HL-60/S4 treated with phorbol 12-myristate 13-acetate at 8.2 ng/mL for 4 days and 3 days (cell line): ENCODE measurements at regions not wholly inside any gene's neighbourhood (a gene's known extent, or its start where the extent isn't known, plus 50 kb on each side); places are given as distances from the start of the nearest gene placed in this dataset.
"Not testable (repeated sequence)": the region's sequence is repeated elsewhere in the genome, so short reads cannot be mapped to it uniquely, and the experiment has no call there.

Experiments used
- in situ Hi-C: fragments of 300-500 bp; cut with MboI; formaldehyde crosslinking; loops from 2 replicates; pipeline ENCODE4 v1.15.0; 2022; ENCODE audit warnings: low sequenced_read_pairs

DNA sequence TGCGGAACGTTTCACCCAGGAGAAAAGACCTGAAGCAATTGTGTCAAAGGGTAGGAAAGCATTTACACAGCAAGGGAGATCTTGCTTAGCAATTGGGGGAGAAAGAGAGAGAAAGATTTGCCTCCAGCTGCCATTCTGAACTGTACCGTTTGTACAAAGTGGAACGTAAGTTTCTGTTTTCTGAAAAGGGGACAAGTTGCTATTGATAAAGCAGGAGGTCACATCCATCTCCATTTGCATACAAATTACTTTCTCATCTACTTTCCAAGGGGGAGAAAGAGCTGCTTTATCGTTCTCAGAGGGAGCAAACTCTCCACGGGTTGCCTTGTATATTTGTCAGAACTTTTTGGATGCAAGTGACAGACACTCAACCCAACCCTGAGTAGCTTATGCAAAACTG, 92.0 kb upstream of the CARD11 start:
- in situ Hi-C loops: no loop called here

DNA sequence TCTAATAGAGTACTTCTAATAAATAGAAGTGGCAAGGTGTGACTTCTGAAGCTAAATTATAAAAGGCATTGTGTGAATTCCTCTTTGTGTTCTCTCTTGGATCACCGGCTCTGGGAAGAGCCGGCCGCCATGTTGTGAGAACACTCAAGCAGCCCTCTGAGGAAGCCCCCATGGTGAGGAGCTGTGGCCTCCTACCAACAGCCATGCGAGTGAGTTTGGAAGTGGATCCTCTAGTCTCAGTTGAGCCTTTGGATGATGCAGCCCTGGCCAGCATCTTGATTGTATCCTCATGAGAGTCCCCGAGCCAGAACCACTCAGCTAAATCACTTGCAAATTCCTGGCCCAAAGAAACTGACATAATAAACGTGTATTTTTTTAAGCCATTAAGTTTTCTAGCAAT, 94.5 kb upstream of the CARD11 start:
- in situ Hi-C loops: no loop called here

DNA sequence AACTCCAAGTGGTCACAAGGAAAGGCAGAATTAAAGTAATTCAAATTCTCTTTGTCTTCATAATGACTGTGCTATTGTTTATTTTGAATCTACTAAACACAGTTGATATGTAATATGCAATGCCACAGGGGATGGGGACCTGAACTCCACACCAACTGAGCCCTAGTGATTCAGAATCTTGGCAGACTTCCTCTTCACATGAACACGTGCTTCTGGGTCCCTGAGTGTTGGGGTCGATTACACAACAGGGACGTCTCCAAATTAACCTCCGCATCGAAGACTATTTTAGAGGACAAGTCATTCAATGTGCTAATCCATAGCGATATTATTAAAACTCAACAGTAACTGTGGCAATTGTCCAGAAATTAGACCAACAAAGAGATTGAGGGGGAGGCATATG, 95.3 kb upstream of the CARD11 start:
- in situ Hi-C loops: no loop called here

DNA sequence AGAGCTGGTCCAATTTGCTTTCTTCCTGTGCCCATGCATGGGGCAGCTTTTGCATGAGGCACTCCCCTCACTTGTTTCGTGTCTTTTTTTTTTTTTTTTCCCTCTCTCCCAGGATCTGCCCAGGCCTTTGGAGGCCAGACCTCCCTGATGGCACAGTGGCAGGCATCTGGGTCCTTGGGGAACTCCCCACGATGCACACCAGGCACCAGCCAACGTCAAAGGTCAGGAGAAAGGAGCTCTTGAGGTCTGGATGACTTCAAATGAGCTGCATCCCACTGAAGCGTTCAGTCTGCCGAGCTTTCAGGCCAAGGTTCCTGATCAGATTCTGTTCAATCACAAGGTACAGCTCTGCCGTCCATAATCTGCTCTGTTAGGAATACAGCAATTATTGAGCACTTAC, 97.2 kb upstream of the CARD11 start:
- in situ Hi-C loops: no loop called here

DNA sequence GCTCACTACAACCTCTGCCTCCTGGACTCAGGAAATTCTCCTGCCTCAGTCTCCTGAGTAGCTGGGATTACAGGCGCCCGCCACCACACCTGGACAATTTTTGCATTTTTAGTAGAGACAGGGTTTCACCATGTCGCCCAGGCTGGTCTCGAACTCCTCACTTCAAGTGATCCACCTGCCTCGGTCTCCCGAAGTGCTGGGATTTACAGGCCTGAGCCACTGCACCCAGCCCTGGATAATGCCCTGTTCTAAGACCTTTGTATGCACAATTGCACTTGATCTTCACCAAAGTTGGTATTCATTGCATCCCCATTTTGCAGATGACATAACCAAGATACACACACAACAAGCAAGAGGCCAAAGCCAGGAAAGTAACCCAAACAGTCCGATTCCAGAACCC, 97.7 kb upstream of the CARD11 start:
- in situ Hi-C loops: no loop called here

DNA sequence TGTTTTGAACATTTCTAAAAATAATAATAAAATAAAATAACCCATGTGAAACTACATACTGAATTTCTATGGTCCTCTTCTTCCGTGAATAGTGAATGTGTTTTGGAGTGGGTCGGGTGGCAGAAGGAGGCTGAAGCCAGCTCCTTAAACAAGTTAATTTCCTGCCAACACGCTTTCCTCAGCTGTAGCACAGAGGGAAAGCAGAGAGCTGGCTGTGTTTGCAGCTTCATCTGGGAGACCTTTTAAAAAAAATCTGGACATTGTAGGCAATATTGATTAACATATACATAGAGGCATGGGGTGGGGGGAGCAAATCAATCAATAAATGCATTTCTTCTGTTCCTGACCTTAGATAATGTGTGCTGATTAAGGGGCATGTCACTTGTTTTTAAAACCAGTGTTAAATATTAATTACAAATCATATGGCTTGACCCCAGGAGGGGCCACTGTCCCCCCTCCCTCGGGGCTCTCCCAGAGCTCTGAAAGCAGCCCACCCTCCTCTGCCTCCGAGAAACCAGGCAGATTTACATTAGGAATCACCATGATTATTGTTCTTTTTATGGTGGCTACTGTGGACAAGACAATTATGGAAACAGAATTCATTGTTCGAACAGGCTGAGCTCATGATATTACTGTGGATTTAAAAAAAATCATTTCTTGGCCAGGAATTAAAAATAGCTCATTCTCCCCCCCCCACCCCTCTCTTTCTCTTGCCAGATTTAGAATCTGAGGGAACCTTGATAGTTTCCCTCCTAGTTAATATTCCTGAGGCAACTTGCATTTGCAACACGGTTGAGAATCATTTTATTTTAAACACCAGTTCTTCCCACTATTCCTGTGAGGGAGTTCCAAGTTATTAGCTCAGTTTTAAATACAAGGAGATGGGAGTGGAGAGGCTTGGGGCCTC, 100.5 kb upstream of the CARD11 start:
- in situ Hi-C loops: no loop called here

DNA sequence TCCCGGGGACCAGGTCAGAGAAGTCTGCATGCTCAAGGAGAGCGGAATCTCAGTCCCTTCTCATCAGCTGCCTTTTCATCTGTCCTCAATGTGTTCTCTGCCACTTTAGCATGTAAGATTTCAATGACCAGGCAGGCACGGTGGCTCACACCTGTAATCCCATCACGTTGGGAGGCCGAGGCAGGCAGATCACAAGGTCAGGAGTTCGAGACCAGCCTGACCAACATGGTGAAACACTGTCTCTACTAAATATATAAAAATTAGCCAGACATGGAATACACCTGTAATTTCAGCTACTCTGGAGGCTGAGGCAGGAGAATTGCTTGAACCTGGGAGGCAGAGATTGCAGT, 101.1 kb upstream of the CARD11 start:
- in situ Hi-C loops: not testable (repeated sequence)

DNA sequence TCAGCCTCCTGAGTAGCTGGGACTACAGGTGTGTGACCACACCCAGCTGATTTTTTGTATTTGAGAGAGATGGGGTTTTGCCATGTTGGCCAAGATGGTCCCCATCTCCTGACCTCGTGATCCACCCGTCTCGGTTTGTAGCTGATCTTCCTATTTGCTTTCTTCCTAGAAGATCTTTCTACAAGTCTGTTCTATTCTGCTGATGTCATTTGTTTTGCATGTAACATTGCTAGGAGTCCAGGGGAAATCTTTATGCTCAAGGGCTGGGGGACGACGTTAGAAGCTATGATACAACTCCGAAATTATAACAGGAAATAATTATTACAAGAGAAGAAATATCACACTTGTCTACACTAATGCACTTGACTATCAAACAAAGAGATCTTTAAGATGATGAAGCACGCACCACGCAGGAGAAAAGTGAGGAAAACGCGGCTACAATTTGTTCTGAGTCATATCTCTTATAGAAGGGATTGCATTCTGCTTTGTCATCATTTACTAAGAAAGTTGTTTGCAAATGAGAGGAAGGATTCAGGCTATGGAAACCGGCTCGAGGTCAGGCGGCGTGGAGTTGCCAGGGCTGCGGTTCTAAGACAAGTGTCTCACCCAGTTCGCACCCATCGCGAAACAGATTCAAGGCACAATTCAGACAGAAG, 103.0 kb upstream of the CARD11 start:
- in situ Hi-C loops: no loop called here

DNA sequence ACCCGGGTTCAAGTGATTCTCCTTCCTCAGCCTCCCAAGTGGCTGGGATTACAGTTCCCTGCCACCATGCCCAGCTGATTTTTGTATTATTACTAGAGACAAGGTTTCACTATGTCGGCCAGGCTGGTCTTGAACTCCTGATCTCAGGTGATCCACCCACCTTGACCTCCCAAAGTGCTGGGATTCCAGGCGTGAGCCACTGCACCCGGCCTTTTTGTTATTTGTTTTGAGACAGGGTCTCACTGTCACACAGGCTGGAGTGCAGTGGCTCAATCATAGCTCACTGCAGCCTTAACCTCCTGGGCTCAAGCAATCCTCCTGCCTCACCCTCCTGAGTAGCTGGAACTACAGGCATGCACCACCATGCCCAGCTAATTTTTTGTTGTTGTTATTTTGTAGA, 104.8 kb upstream of the CARD11 start:
- in situ Hi-C loops: not testable (repeated sequence)

DNA sequence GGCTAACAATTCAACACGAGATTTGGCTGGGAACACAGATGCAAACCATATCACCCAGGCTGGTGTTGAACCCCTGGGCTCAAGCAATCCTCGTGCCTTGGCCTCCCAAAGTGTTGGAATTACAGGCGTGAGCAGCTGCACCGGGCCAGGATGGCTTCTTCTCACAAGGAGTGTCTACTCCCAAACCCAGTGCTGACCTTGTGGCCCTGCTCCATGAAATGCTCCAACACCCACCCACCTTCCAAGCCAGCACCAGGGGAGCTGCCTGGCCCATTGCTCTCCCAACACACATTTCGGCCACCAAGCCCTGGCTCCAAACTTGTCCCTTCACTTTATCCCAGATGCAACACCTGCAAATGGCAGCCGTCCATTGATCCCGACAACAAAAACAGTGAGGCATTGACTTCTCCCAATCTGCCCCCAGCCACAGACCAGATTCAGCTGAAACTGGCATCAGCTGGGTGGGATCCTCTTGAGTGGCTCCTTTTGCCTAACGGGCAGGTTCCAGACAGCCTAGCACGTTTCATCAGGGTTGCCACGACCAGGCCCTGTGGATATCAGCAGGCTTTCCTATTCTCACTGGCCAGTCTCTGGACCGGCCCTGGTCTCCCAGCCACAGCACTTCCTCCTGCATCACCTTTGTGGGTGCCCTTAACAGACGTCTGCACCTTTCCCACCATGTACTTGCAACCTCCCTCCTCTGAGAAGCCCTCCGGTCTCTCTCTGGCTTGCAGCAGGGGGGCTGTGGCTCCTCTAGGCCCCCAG, 105.7 kb upstream of the CARD11 start:
- in situ Hi-C loops: no loop called here

DNA sequence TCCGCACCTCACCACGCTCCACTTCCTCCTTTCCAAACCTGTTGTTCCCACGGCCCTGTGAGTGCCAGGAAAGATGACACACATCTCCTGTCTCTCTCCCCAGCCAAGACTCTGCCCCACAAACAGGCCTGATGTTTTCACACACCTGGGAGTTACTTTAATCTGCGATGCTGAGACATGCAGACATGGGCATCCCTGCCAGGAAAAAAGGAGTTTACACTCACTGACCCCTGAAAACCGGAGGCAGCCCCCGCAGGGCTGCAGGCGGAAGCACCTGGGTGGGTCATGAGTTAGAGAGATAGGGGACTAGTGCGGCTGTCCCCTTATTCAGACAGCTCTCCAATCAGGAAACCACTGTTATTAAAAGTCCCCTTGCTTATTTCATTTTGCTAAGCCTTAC, 106.4 kb upstream of the CARD11 start:
- in situ Hi-C loops: loop anchor here (25.0 kb wide), 1 partner anchor 263 kb away; no protein-coding TSS in a partner anchor

DNA sequence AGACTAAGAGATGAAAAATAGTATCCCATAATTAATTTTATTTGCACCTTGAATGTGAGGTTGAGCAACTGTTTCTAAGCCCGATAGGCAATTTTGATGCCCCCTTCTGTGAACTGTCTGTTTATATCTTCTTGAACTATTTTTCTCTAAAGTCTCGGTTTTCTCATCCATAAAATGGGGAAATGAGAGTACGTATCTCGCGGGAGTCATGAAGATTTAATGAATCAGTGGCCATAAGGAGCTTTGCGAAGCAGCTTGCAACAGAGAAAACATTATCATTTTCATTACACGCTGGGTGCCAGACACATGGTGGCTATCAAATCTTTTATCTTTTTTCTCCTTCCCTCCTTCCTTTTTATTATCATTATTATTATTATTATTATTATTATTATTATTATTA, 108.1 kb upstream of the CARD11 start:
- in situ Hi-C loops: loop anchor here (25.0 kb wide), 1 partner anchor 264 kb away; no protein-coding TSS in a partner anchor

DNA sequence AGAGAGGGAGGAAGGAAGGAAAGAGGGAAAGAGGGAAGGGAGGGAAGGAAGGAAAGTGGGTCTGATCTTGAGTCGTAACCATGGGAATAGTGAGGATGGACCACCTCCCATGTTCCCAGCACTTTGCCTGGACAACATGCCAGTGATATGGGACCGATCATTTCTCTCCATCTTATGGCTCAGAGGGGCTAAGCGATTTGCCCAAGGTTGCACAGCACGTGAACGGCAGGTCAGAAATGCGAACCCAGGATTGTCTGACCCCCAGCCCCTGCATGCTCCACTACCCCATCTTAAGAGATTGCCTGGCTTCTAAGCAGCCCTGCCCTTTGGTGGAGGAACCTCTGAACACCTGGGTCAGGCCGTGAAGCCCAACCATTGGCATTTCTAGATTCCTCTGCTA, 109.0 kb upstream of the CARD11 start:
- in situ Hi-C loops: loop anchor here (25.0 kb wide), 1 partner anchor 265 kb away; no protein-coding TSS in a partner anchor

DNA sequence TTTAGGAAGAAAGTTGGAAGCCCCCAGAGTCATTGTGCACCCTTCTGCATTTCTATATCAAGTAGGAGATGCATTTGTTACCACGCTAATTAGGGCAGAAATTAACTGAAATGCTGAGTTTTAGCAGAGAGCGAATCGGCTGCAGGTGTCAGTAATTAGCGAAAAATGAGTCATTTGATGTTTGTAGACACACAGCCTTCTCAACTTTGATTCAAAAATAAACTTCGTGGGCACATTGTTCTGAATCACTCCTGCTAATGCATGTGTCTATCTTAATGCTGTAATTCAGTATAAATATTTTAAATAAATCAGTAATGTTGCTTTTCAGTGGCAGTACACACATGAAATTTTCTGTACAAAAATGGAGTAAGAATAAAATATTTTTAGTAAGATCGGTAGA, 109.5 kb upstream of the CARD11 start:
- in situ Hi-C loops: loop anchor here (25.0 kb wide), 1 partner anchor 266 kb away; no protein-coding TSS in a partner anchor

DNA sequence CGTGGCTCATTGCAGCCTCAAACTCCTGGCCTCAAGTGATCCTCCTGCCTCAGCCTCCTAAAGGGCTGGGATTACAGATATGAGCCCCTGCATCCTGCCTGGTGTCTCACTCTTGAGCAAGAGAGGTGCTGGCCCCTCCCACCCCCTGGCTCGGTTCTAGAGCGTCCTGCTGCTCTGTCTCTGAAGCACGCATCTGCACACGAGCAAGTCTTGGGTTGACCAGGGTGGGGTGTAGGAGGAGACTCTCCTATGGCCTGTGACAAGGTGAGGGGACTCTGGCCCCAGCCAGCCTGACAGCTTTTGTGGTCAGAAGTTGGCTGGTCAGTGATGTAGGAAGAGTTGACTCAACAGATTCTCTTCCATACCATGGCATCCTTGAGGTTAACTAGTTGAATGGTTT, 110.7 kb upstream of the CARD11 start:
- in situ Hi-C loops: loop anchor here (25.0 kb wide), 1 partner anchor 267 kb away; no protein-coding TSS in a partner anchor

DNA sequence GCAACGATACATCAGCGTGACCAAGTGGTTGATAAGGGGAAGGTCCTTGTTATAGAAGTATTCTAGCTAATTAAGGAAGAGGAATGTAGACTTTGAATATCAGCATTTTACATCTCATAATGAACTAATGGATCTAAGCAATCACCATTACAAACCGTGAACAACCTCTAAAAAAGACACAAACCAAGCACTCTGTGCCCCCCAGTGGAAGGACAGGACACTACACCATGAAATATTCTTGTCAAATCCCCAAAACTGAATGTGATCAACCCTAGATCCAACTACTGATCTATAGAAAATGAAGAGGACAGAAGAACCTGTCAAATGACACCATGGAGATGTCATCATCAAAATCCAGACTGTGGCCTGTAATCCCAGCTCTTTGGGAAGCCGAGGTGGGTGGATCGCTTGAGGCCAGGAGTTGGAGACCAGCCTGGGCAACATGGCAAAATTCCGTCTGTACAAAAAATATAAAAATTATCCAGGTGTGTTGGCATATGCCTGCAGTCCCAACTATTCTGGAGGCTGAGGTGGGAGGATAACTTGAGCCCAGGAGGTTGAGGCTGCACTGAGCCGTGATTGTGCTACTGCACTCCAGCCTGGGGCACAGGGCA, 111.3 kb upstream of the CARD11 start:
- in situ Hi-C loops: loop anchor here (25.0 kb wide), 1 partner anchor 268 kb away; no protein-coding TSS in a partner anchor

DNA sequence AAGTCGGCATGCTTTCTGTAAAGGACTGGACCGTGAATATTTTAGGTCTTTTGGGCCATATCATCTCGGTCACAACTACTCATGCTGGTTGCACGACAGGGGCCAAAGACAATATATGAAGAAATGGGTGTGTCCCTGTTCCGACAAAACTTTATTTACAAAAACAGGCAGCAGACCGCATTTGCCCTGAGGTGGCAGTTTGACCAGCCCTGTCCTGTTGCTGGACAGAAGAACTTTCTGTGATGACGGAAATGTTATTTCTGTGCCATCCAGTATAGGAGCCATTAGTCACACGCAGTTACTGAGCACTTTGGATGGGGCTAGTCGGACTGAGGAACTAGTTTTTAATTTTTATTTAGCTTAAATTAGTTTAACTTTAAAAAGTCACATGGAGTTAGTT, 112.8 kb upstream of the CARD11 start:
- in situ Hi-C loops: loop anchor here (25.0 kb wide), 1 partner anchor 269 kb away; no protein-coding TSS in a partner anchor

DNA sequence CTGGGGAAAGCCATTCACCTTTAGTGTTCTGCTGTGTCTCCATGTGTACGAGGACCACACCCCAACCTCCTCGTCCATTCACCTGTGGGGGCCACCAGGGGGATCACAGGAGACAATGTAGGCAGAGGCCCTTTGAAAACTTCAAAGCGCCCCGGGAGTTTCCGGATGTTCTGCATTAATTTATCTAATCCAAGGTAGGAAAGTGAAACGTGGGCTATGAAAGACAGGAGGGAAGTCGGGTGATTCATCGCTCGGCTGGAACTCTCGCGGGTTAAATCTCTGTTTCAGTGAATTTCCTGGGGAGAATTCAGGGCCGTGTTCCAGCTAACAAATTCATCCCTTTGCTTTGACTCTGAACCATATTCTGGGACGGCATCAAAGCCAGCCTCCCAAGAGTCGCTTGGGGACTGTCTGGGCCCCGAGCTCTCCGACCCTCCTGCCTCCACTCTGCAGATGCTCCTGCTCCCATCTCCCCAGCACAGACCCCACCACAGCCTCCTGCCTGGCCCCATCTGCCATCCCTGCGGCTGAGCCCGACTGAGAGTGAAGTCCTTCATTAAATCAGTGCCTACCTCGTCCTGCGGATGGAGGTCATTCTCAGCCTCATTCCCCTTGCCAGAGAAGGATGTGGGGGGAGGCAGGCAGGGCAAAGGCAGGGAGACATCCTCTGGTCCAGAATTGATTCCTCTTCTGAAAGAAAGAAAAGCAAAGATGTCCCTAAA, 114.1 kb upstream of the CARD11 start:
- in situ Hi-C loops: loop anchor here (25.0 kb wide), 1 partner anchor 270 kb away; no protein-coding TSS in a partner anchor

DNA sequence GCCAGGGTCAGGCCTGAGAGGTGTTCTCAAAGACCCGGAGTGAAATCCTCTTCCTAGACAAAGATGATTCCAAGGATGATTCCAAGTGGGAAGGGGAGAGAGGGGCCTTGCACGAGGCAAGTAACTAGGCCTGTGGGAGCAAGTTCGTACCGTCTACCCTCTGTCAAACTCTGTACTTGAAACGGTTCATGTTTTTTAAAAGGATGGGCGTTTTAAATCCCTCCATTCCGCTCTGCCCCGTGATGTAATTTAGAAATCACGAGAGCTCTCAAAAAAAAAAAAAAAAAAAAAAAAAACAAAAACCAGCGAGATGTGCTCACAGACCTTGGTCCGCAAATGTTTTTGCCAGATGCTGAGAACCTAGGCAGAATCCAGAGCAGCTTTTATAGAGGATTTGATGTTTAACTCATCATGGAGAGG, 114.7 kb upstream of the CARD11 start:
- in situ Hi-C loops: loop anchor here (25.0 kb wide), 1 partner anchor 271 kb away; no protein-coding TSS in a partner anchor

DNA sequence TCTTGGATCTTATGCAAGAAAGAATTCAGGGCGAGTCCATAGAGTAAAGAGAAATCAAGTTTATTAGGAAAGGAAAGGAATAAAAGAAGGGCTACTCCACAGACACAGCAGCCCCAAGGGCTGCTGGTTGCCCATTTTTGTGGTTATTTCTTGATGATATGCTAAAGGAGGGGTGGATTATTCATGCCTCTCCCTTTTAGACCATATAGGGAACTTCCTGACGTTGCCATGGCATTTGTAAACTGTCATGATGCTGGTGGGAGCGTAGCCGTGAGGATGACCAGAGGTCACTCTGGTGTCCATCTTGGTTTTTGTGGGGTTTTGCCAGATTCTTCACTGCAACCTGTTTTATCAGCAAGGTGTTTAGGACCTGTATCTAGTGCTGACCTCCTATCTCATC, 115.4 kb upstream of the CARD11 start:
- in situ Hi-C loops: loop anchor here (25.0 kb wide), 1 partner anchor 272 kb away; no protein-coding TSS in a partner anchor
